DOHH2 (cell line): ENCODE measurements at regions not wholly inside any gene's neighbourhood (a gene's known extent, or its start where the extent isn't known, plus 50 kb on each side); places are given as distances from the start of the nearest gene placed in this dataset.

Experiments used
- H3F3A ChIP-seq: fragments of 200-600 bp; sonication (generic), shearing (Covaris generic); 2 replicates; pipeline ENCODE4 v1.6.0; 2016; ENCODE audit warnings: antibody characterized with exemption, mild to moderate bottlenecking; ENCODE audit not compliant: control insufficient read depth, insufficient read depth
- H3K27ac ChIP-seq: fragments of 200-600 bp; sonication (generic); 2 replicates; pipeline ENCODE4 v1.5.1; 2014; ENCODE audit warnings: low read depth, mild to moderate bottlenecking, low read length, moderate library complexity
- H3K27me3 ChIP-seq: fragments of 200-600 bp; sonication (generic); 2 replicates; pipeline ENCODE4 v1.6.1; 2014; ENCODE audit warnings: mild to moderate bottlenecking, low read length, mixed read lengths; ENCODE audit not compliant: control insufficient read depth
- H3K36me3 ChIP-seq: fragments of 200-600 bp; sonication (generic); 2 replicates; pipeline ENCODE4 v1.6.1; 2014; ENCODE audit warnings: mild to moderate bottlenecking, low read length, moderate library complexity, mixed read lengths; ENCODE audit not compliant: control insufficient read depth
- H3K4me1 ChIP-seq: fragments of 200-600 bp; sonication (generic); 2 replicates; pipeline ENCODE4 v1.6.1; 2014; ENCODE audit warnings: mild to moderate bottlenecking, low read length, mixed read lengths; ENCODE audit not compliant: control insufficient read depth
- H3K4me2 ChIP-seq: fragments of 200-600 bp; sonication (generic); 2 replicates; pipeline ENCODE4 v1.6.0; 2014; ENCODE audit warnings: mild to moderate bottlenecking, low read length, moderate library complexity
- H3K4me3 ChIP-seq: fragments of 200-600 bp; sonication (generic); 2 replicates; pipeline ENCODE4 v1.5.1; 2014; ENCODE audit warnings: mild to moderate bottlenecking, low read length, mixed read lengths
- H3K79me2 ChIP-seq: fragments of 200-600 bp; sonication (generic); 2 replicates; pipeline ENCODE4 v1.6.1; 2014; ENCODE audit warnings: mild to moderate bottlenecking, low read length, mixed read lengths; ENCODE audit not compliant: control insufficient read depth
- H3K9me2 ChIP-seq: fragments of 200-600 bp; sonication (generic); replicated peaks from 2 replicates; pipeline ENCODE4 v1.6.1; 2014; ENCODE audit warnings: mild to moderate bottlenecking, low read length, mixed read lengths; ENCODE audit not compliant: control insufficient read depth
- H3K9me3 ChIP-seq: fragments of 200-600 bp; sonication (generic); 2 replicates; pipeline ENCODE4 v1.6.1; 2014; ENCODE audit warnings: antibody characterized with exemption, low read length, mixed read lengths; ENCODE audit not compliant: control insufficient read depth, insufficient read depth
- H4K20me1 ChIP-seq: fragments of 200-600 bp; sonication (generic); 2 replicates; pipeline ENCODE4 v1.6.0; 2014; ENCODE audit warnings: low read depth, mild to moderate bottlenecking, antibody characterized with exemption, low read length, moderate library complexity; ENCODE audit not compliant: control insufficient read depth, insufficient read depth
- CTCF ChIP-seq: fragments of 200-600 bp; sonication (generic); IDR thresholded peaks from one replicate; pipeline ENCODE4 v1.5.1; 2014; ENCODE audit warnings: antibody characterized with exemption, mild to moderate bottlenecking, low read depth, low read length; ENCODE audit not compliant: poor library complexity, severe bottlenecking
- EZH2phosphoT487 ChIP-seq: fragments of 200-600 bp; sonication (generic); IDR thresholded peaks from 2 replicates; pipeline ENCODE4 v1.6.1; 2017; ENCODE audit warnings: borderline replicate concordance, mild to moderate bottlenecking, antibody characterized with exemption, low read length, moderate library complexity, mixed read lengths

GRCh38 chr21:16011719-16012118 is 281.9 kb downstream of the USP25 start:
- no peaks in the 10 kb centered on the region for H3K27me3 ChIP-seq
- H3K9me2 ChIP-seq, result no peaks in the 10 kb centered on the region
- H3K4me1 ChIP-seq, result no peaks in the 10 kb centered on the region
- no peak overlapping the region for H3K4me3 ChIP-seq
- no peaks in the 10 kb centered on the region for H4K20me1 ChIP-seq
- H3F3A ChIP-seq, result no peaks in the 10 kb centered on the region
- no peak overlapping the region for H3K4me2 ChIP-seq
- H3K9me3 ChIP-seq, result no peaks in the 10 kb centered on the region
- no peaks in the 10 kb centered on the region for H3K36me3 ChIP-seq
- no peaks in the 10 kb centered on the region for H3K79me2 ChIP-seq
- H3K27ac ChIP-seq, result no peak overlapping the region
- TF ChIP-seq CTCF, result no peak
- no peak for TF ChIP-seq EZH2phosphoT487

GRCh38 chr21:16013570-16013969 is 283.8 kb downstream of the USP25 start:
- TF ChIP-seq CTCF (no peak), EZH2phosphoT487 (no peak)
- Histone ChIP-seq H4K20me1 (no peaks in the 10 kb centered on the region), H3K9me3 (no peaks in the 10 kb centered on the region)

GRCh38 chr21:16020878-16021277 is 291.1 kb downstream of the USP25 start:
- no peaks in the 10 kb centered on the region for H3K79me2 ChIP-seq
- no peaks in the 10 kb centered on the region for H3K9me2 ChIP-seq
- H4K20me1 ChIP-seq, result no peaks in the 10 kb centered on the region
- no peak overlapping the region for H3K4me2 ChIP-seq
- no peaks in the 10 kb centered on the region for H3F3A ChIP-seq
- no peak overlapping the region for H3K4me3 ChIP-seq
- TF ChIP-seq CTCF, result no peak
- TF ChIP-seq EZH2phosphoT487, result no peak
- no peaks in the 10 kb centered on the region for H3K27me3 ChIP-seq
- H3K4me1 ChIP-seq, result no peaks in the 10 kb centered on the region
- no peaks in the 10 kb centered on the region for H3K36me3 ChIP-seq
- H3K27ac ChIP-seq, result no peak overlapping the region
- no peaks in the 10 kb centered on the region for H3K9me3 ChIP-seq

More at GRCh38 chr21:16013570-16013969, 283.8 kb downstream of the USP25 start:
- H3K27me3 ChIP-seq, result no peaks in the 10 kb centered on the region
- H3K4me1 ChIP-seq, result no peaks in the 10 kb centered on the region
- H3K9me2 ChIP-seq, result no peaks in the 10 kb centered on the region
- no peaks in the 10 kb centered on the region for H3F3A ChIP-seq
- no peak overlapping the region for H3K27ac ChIP-seq
- H3K79me2 ChIP-seq, result no peaks in the 10 kb centered on the region
- H3K36me3 ChIP-seq, result no peaks in the 10 kb centered on the region
- no peak overlapping the region for H3K4me2 ChIP-seq
- H3K4me3 ChIP-seq, result no peak overlapping the region

GRCh38 chr21:16022116-16022515 is 292.3 kb downstream of the USP25 start:
- Histone ChIP-seq H3K79me2 (no peaks in the 10 kb centered on the region), H3K9me3 (peaks cover 4% of the 10 kb centered on the region; the same call in 1 of the 2 replicates), H3F3A (no peaks in the 10 kb centered on the region), H3K4me2 (no peak overlapping the region), H3K27ac (no peak overlapping the region), H3K36me3 (no peaks in the 10 kb centered on the region), H3K9me2 (no peaks in the 10 kb centered on the region), H3K27me3 (no peaks in the 10 kb centered on the region), H4K20me1 (no peaks in the 10 kb centered on the region), H3K4me3 (no peak overlapping the region), H3K4me1 (no peaks in the 10 kb centered on the region)
- TF ChIP-seq EZH2phosphoT487 (no peak), CTCF (no peak)
